Psoas muscle (tissue), 7 donors: ENCODE measurements at regions not wholly inside any gene's neighbourhood (a gene's known extent, or its start where the extent isn't known, plus 50 kb on each side); places are given as distances from the start of the nearest gene placed in this dataset.

Experiments used
- ATAC-seq, 4 donors: fragments of 200-7000 bp; cut with Tn5 transposase; one replicate each; pipeline ENCODE4 v1.9.1; 2020; ENCODE audit warnings: moderate library complexity in 3 of 4, mild to moderate bottlenecking in 2 of 4
- DNase-seq, 2 donors: peaks; one replicate each; pipeline ENCODE4 v3.0.0-alpha.2; 2020
- H3K27ac ChIP-seq: fragments of 200-600 bp; one replicate; pipeline ENCODE4 v1.8.0; 2022
- H3K27me3 ChIP-seq, 3 donors: fragments of 200-600 bp in 1 of 3; one replicate each; pipeline versions ENCODE4 v1.6.1 to v1.8.0; 2013 to 2022; ENCODE audit warnings: low read length in 2 of 3, mild to moderate bottlenecking in 2 of 3, moderate library complexity in 1 of 3; ENCODE audit not compliant: insufficient read depth in 3 of 3
- H3K36me3 ChIP-seq, 2 donors: fragments of 200-600 bp in 1 of 2; one replicate each; pipeline versions ENCODE4 v1.6.1 to v1.8.0; 2013 to 2022; ENCODE audit warnings: low read depth in 1 of 2, mild to moderate bottlenecking in 1 of 2, moderate library complexity in 1 of 2; ENCODE audit not compliant: insufficient read depth in 1 of 2
- H3K4me1 ChIP-seq: fragments of 200-600 bp; one replicate; pipeline ENCODE4 v1.8.0; 2022
- H3K4me3 ChIP-seq: fragments of 200-600 bp; one replicate; pipeline ENCODE4 v1.8.0; 2022; ENCODE audit warnings: mild to moderate bottlenecking
- H3K9me3 ChIP-seq: fragments of 200-600 bp; one replicate; pipeline ENCODE4 v1.8.0; 2022
- CTCF ChIP-seq: fragments of 200-600 bp; IDR thresholded peaks from one replicate; pipeline ENCODE4 v1.8.0; 2022; ENCODE audit warnings: antibody characterized with exemption
- WGBS, 3 donors: extraction: QIAGEN DNeasy Blood & Tissue Kit; methylation state at CpG; one replicate each; pipeline versions ENCODE4 v1.1.6 to v1.1.7; 2013; 5-methylcytosine and 5-hydroxymethylcytosine counted together
- intact Hi-C, 2 donors: fragments of 100-400 bp; cut with DNase I; formaldehyde crosslinking; loops; one replicate each; pipeline versions ENCODE4 v1.11.0 to v1.14.2; 2022
- donor health status: healthy with polysubstance abuse.
- donor health status: DM: no; HTN: no; CAD: no; lungs with moderate emphysema.
- donor health status: Bipolar disorder and iron deficiency.
- donor health status: healthy.
- donor health status: DM: yes; HTN: yes; CAD: no.
- donor health status: DM: no; HTN: no; CAD: no.
- donor health status: DM: yes; HTN: yes; CAD: no.

- DNase-seq (no peak), ATAC-seq (no peak)
- TF ChIP-seq CTCF, result no peak
- Histone ChIP-seq H3K36me3 (no peaks in the 10 kb centered on the region), H3K27me3 (no peaks in the 10 kb centered on the region), H3K4me3 (no peak overlapping the region), H3K4me1 (no peaks in the 10 kb centered on the region), H3K9me3 (no peaks in the 10 kb centered on the region), H3K27ac (no peak overlapping the region)
- intact Hi-C loops, result no loop called here
These were observed 187.8 kb upstream of the ISX start for GRCh38 chr22:34878171-34878570.

DNA sequence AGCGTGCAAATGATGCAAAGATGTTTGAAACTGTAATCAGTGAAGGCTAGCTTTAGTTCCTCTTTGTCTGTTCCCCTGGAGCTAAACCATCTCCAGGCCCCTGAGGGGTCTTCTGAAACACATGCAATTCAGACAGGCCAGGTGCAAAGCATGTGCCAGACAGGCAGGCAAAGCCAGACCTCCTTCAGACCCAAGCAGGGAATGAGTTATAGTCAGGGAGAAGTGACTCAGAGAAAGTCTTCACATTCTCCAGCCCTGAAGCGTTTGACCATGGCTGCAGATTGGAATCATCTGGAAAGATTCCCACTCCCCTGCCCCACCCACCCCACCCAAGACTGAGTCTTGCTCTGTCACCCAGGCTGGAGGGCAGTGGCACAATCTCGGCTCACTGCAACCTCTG lies 187.0 kb upstream of the ISX start:
- Histone ChIP-seq H3K4me3 (no peak overlapping the region), H3K27ac (no peak overlapping the region), H3K36me3 (no peaks in the 10 kb centered on the region), H3K27me3 (no peaks in the 10 kb centered on the region), H3K9me3 (no peaks in the 10 kb centered on the region), H3K4me1 (no peaks in the 10 kb centered on the region)
- DNase-seq, result no peak
- ATAC-seq, result no peak
- 56 to 68% (median 66%) methylated on average over 3 of the region's 3 CpGs for WGBS, 3 donors
- TF ChIP-seq CTCF, result no peak
- intact Hi-C loops, result no loop called here

- H3K4me1 ChIP-seq, result no peaks in the 10 kb centered on the region
- H3K27me3 ChIP-seq, result no peaks in the 10 kb centered on the region
- intact Hi-C loops, result no loop called here
- no peak overlapping the region for H3K27ac ChIP-seq
- no peaks in the 10 kb centered on the region for H3K36me3 ChIP-seq
- WGBS, 3 donors, result 71 to 81% (median 74%) methylated on average over 1 of the region's 1 CpG
- TF ChIP-seq CTCF, result no peak
- ATAC-seq (no peak), DNase-seq (no peak)
- H3K9me3 ChIP-seq, result no peaks in the 10 kb centered on the region
- no peak overlapping the region for H3K4me3 ChIP-seq
These were observed 185.3 kb upstream of the ISX start for GRCh38 chr22:34880662-34881061.

GRCh38 chr22:34881453-34881852 lies 184.5 kb upstream of the ISX start:
- ATAC-seq (no peak), DNase-seq (no peak)
- Histone ChIP-seq H3K27ac (no peak overlapping the region), H3K9me3 (no peaks in the 10 kb centered on the region), H3K27me3 (no peaks in the 10 kb centered on the region), H3K36me3 (no peaks in the 10 kb centered on the region), H3K4me1 (no peaks in the 10 kb centered on the region), H3K4me3 (no peak overlapping the region)
- WGBS, 3 donors, result 73 to 92% (median 85%) methylated on average over 2 of the region's 2 CpGs
- no peak for TF ChIP-seq CTCF
- intact Hi-C loops, result no loop called here

DNA sequence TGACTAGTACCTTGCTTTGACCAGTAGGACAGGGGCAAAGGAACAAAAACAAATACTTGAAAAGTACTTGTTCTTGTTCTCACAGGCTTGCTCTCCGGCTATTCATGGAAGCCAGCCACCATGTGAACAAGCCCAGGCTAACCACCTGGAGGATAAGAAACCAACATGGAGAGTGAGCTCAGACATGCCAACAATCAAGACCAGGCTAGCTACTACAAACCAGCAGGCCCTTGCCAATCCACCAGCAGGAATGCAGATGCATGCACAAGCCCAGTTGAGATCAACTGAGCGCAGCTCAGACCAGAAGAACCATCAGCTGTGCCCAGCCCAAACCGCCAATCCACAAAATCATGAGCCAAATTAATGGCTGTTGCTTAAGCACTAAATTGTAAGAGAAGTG lies 180.1 kb upstream of the ISX start:
- TF ChIP-seq CTCF, result no peak
- no peaks in the 10 kb centered on the region for H3K4me1 ChIP-seq
- no peaks in the 10 kb centered on the region for H3K36me3 ChIP-seq
- intact Hi-C loops, result no loop called here
- H3K27me3 ChIP-seq, result no peaks in the 10 kb centered on the region
- WGBS, 3 donors, result 86 to 94% (median 87%) methylated on average over 3 of the region's 3 CpGs
- H3K9me3 ChIP-seq, result no peaks in the 10 kb centered on the region
- no peak overlapping the region for H3K4me3 ChIP-seq
- ATAC-seq, result no peak
- DNase-seq, result no peak
- H3K27ac ChIP-seq, result no peak overlapping the region
